ENCODE measurements at regions not wholly inside any gene's neighbourhood (a gene's known extent, or its start where the extent isn't known, plus 50 kb on each side); places are given as distances from the start of the nearest gene placed in this dataset.

DNA sequence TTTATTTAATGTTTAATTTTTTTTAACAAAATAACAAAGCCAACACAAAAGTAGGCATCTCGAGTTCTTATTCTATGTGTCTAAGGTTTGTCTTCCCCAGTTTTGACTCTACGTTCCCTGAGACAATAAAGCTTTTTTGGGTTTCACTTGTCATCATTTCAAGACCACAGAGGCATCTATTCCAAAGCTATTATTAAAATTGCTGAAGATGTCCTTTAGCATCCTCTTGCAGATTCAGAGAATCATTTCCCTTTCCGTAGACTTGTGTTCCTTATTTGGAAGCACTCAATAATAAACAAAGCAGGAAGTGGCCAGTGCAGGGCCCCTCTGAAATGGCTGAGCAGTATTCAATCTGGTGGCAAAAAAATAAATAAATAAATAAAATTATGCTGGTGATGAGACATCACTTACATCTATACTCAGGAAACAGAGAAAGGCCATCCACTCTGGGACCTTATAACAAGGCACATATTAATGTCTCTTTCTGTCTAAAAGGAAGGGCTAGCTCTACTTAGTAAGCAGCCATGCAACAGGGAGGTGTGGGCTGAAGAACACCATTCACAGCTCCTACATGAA, 362.3 kb downstream of the WDR72 start:
- DNase-seq: no peak

GRCh38 chr15:53395871-53396270, 363.6 kb downstream of the WDR72 start:
- DNase-seq: no peak

- no peak for DNase-seq
Measured at GRCh38 chr15:53390549-53390948, 368.9 kb downstream of the WDR72 start.

DNA sequence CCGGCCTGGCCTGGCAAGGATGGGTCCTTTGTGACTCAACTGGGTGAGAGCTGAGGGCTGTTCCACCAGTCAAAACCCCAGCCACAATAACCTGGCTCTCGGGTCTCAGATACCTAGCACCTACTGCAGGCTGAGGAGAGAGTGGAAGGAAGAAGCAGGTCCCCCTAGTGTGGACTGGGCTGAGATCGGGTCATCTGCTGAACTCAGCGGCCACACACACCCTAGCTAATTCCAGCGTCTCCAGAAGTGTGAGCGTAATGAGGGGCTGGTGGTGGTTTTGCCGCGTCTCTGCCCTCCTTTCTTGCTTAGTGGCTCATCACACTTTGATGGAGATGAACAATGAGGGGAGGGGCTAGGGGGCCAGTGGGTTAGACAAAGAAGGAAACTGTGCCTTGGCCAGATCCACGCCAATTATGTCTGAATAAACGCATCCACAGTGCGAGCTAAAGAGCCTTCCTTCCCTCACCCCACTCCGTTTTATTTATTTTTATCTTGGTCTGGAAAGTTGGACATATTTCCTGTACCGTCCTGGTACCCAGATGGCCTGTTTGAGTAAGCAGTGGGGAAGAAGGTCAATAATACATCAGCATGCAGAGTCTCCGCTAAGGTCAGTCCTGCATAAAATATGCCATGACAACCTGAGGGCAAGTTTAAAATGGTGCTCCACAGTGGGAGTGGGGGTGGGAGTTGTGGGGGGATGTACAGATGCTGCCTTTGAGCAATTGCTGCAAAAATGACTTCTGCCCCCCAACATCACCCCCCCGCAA, 370.0 kb downstream of the WDR72 start:
- DNase-seq: no peak

GRCh38 chr15:53384417-53384816, 375.0 kb downstream of the WDR72 start:
- no peak for DNase-seq

GRCh38 chr15:53378096-53378800, 381.2 kb downstream of the WDR72 start:
- DNase-seq: no peak

GRCh38 chr15:53367740-53368139, 391.7 kb downstream of the WDR72 start:
- no peak for DNase-seq

DNA sequence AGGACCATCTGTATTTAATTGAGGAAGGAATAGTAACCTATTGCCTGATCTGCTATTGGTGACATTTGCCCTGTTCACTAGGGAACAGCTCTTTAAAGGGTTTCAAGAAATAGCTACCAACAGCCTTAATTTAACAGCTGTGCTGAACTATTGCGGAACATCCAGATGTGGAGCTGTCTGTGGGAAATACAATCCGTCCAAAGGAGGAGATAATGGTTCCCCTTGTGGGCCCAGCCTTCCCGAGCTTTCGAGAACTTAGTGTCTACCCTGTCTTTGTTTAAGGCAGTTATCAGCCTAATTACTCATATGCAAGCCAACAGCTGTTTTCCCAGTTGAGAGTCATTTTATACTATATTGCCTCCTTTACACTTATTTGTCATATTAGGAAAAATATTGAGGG, 398.6 kb downstream of the WDR72 start:
- no peak for DNase-seq

DNA sequence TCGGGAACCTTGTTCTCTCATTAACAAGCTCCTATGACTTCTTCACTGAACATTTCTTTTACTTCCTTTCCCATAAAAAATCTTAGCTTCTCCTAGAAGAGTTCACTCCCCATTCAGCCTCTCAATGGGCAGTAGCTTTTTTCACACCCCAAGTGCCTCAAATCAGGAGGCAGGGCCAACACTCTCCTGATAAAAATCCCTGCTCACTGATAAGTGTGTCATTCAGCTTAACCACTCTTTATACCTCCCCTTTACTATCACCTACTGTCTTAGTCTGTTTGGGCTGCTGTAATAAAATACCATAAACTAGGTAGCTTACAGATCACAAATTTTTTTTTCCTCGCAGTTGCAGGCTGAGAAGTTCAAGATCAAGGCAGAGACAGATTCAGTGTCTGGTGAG, 400.4 kb downstream of the WDR72 start:
- no peak for DNase-seq

- no peak for DNase-seq
Measured at GRCh38 chr15:53354874-53355273, 404.6 kb downstream of the WDR72 start.

- DNase-seq: no peak
Measured at GRCh38 chr15:53351373-53351772, 408.1 kb downstream of the WDR72 start.

GRCh38 chr15:53346583-53346982, 412.9 kb downstream of the WDR72 start:
- no peak for DNase-seq

DNA sequence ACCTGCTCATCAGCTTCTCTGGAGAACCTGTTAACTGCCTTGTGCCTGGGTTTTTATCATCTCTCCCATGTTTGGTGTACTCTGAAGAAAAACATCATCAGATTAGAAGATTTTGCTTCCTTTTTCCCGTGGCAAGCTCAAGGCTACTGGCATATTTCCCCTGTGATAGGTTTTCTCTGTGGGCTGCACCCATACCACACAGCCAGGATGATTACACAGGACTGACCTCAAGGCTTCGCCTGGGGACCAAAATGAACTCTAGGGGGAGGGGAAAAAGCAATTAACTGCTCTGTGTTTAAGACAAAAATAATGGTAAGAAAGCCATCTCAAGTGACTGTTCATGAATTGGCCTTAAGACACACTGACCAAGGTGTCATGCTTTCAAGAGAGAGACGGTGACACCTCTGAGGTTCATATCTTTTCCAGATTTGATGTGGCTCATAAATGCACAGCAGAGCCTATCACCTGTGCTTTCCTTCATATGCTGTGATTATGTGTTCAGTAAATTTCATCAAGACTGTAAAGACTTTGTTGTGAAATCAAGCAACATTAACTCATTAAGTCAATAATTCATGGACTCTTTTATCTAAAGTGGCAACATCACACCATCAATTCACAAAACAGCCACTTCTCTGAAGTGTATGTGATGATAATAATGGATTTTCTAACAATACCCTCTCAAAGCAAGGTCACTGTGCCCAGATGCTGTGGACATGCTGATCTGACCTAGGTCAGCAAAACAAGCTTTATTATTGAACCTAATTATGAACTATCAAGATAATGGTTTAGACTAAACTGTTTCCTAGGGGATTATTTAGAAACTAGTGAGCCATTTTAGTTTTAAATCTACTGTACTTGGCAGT, 427.9 kb downstream of the WDR72 start:
- DNase-seq: no peak

GRCh38 chr15:53328341-53328740, 431.1 kb downstream of the WDR72 start:
- no peak for DNase-seq

GRCh38 chr15:53324061-53324460, 435.4 kb downstream of the WDR72 start:
- DNase-seq: no peak

DNA sequence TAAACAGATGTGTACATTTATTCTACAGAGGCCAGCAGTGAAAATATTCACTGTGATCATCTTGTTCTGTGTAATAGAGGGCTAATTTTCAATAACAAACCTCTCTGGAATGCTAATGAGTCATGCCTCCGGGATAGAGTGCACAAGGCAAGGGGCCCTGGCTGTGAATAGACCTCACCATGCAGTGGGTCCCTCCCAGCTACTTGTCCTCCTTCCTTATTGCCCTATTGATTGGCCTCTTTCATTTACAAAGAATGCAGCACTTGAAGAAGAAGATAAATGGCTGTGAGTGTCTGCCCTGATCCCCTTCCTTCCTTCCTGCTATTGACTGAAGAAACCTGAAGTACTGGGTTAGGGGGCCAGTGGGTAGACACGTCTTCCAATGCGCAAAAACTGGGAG, 436.3 kb downstream of the WDR72 start:
- no peak for DNase-seq

GRCh38 chr15:53320816-53321215, 438.6 kb downstream of the WDR72 start:
- DNase-seq: no peak

GRCh38 chr15:53312707-53313106, 446.8 kb downstream of the WDR72 start:
- DNase-seq: no peak

GRCh38 chr15:53310709-53311108, 448.8 kb downstream of the WDR72 start:
- DNase-seq: no peak

DNA sequence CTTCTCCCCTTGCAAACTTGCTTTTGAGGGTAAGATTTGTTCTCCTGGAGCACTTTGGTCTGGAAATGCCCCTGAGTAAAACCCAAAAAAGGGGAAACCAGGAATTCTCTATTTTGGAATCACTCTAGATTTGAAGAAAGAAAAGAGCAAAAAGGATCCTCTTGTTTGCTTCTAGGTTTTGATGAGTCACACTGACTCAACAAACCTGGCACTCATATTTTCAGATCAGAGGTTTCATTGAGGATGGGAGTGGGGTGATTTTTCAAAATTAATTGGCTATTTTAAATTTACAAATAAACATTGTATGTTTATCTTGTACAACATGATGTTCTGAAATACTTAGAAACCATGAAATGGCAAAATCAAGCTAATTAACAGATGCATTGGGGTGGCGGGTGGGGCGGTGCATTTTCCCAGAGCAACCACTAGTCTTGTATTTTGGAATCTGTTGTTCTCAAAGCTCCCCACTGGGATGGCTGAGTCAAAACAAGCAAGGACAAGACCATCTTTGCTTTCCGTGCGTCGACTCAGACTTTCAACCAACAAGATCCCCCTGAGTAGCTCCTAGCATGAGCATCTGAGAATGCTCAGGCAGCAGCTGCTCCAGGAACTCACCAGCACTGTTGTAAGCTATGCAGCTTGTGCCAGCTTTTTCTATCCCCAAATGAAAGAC, 451.4 kb downstream of the WDR72 start:
- DNase-seq: no peak

GRCh38 chr15:53305554-53305953, 453.9 kb downstream of the WDR72 start:
- DNase-seq: no peak

- DNase-seq: no peak
Measured at GRCh38 chr15:53305101-53305500, 454.4 kb downstream of the WDR72 start.

DNA sequence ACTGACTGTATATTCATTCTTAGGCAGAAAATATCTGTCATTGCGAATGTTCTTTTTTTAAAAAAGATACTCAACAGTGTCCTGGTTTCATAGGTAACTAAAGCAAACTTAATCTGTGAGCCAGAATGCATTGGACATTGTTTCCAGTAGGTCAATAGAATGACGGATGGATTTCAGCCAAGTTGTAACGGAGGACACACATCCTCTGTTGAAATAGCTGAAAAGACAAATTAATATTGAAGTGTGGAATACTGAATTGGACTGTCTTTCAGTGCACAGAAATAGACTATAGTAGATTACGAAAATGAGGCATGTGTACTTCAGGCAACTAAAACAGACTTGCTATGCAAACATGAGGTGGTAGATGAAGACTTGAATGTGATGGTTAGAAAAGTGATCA, 461.6 kb downstream of the WDR72 start:
- DNase-seq: no peak
